ENCODE measurements at regions not wholly inside any gene's neighbourhood (a gene's known extent, or its start where the extent isn't known, plus 50 kb on each side); places are given as distances from the start of the nearest gene placed in this dataset.

DNA sequence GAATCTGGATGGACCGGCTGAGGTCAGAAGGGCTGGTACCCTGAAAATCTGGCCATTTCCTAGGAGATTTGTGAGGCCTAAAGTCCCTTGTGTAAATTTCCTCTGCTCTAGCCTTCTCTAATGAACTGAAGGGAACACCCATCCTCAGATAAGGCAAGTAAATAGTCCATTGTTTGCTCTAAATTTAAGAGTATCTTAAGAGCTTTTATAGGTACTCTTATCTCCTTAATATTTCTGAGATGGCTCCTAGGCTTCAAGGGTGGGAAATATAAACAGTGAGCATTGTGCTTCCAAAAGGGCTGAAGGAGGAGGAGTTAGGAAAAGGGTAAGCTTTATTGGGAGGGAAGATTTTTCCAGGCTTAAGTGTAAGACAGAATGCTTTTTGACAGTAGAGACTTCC is 148.7 kb upstream of the EDNRB start:
- intact Hi-C loops (cut with micrococcal nuclease) = no loop called here
- no peak overlapping the region for H2AFZ ChIP-seq (ENCODE audit: low read depth, low read length)
- POLR2A ChIA-PET = no interaction called here

More for the DNA sequence above, 148.7 kb upstream of the EDNRB start:
- H3K9me3 ChIP-seq (replicated peaks; ENCODE audit: control insufficient read depth, insufficient read depth, low read length) = no peaks in the 10 kb centered on the region
- H3K4me1 ChIP-seq (ENCODE audit: control insufficient read depth, extremely low read depth, insufficient read depth, low read length) = no peaks in the 10 kb centered on the region
- H3K4me2 ChIP-seq (ENCODE audit: insufficient read depth, low read length) = no peak overlapping the region
- no peak for FAIRE-seq
- H3K27me3 ChIP-seq (ENCODE audit: control insufficient read depth in 2 of 2, insufficient read depth in 2 of 2, low read length in 2 of 2) = no peaks in the 10 kb centered on the region
- no peaks in the 10 kb centered on the region for H4K20me1 ChIP-seq (replicated peaks; ENCODE audit: control insufficient read depth, extremely low read depth, insufficient read depth, low read length)
- no peak overlapping the region for H3K4me3 ChIP-seq (replicated peaks in 1 of 3; ENCODE audit: insufficient read depth in 1 of 3, low read depth in 1 of 3, low read length in 3 of 3)
- dilution Hi-C loops (cut with MboI; ENCODE audit: extremely low pct_ligation_motif_present, low sequenced_read_pairs) = no loop called here
- no peaks in the 10 kb centered on the region for H3K9me1 ChIP-seq (replicated peaks; ENCODE audit: control insufficient read depth, extremely low read depth, insufficient read depth, low read length)
- no peaks in the 10 kb centered on the region for H3K79me2 ChIP-seq (ENCODE audit: control insufficient read depth, insufficient read depth, low read length)
- CTCF ChIA-PET = interaction anchor here (1.3 kb wide), 1 partner anchor 54 kb away, joined by 4 read pairs; no protein-coding TSS in a partner anchor
- H3K27ac ChIP-seq (ENCODE audit: insufficient read depth, low read depth, low read length) = no peak overlapping the region
- H3K9ac ChIP-seq (replicated peaks; ENCODE audit: extremely low read depth, insufficient read depth, low read length) = no peak overlapping the region
- TF ChIP-seq FOS (IDR thresholded peaks at IDR 0.05; ENCODE audit: borderline replicate concordance, insufficient read depth, low read length) (no peak), POLR2AphosphoS5 (IDR thresholded peaks at IDR 0.05; ENCODE audit: insufficient read depth, low read depth, low read length) (no peak), MYC (IDR thresholded peaks at IDR 0.05; ENCODE audit: low read depth, low read length) (no peak), EZH2 (IDR thresholded peaks at IDR 0.05; ENCODE audit: borderline replicate concordance, low read depth, low read length, severe bottlenecking) (no peak), CTCF (IDR thresholded peaks at IDR 0.05; ENCODE audit: extremely low read depth in 1 of 2, insufficient read depth in 1 of 2, low read depth in 1 of 2, low read length in 2 of 2) (no peak), GATA2 (IDR thresholded peaks at IDR 0.05; ENCODE audit: insufficient read depth, insufficient read length, low read depth, low read length) (no peak), JUN (IDR thresholded peaks at IDR 0.05; ENCODE audit: borderline replicate concordance, insufficient read depth, insufficient read length, low read depth) (no peak)
- H3K36me3 ChIP-seq (ENCODE audit: control insufficient read depth in 2 of 2, extremely low read depth in 1 of 2, insufficient read depth in 2 of 2, low read length in 2 of 2) = no peaks in the 10 kb centered on the region
- no peak for DNase-seq (ENCODE audit: low read depth, low spot score)
- no TSS peak for BruUV-seq (replicated peaks)
